A549 (cell line): ENCODE measurements at regions not wholly inside any gene's neighbourhood (a gene's known extent, or its start where the extent isn't known, plus 50 kb on each side); places are given as distances from the start of the nearest gene placed in this dataset.

Experiments used
- ATAC-seq, 2 experiments: fragments of 200-7000 bp in 1 of 2; fragments of >200 bp in 1 of 2; cut with Nextera tagmentation in 1 of 2; cut with Tn5 transposase in 1 of 2; 3 replicates each; pipeline versions ENCODE4 v1.8.0 to v1.9.1; 2018 to 2020; ENCODE audit warnings: mild to moderate bottlenecking in 1 of 2, moderate library complexity in 1 of 2
- CTCF ChIA-PET: fragments of 300-600 bp; sonication (Branson Sonifier 250); formaldehyde crosslinking; extraction: SDS; loops from one replicate; lab custom pipeline; 2021; ENCODE audit warnings: antibody characterized with exemption, inconsistent platforms; lab: Yijun Ruan, JAX
- POLR2A ChIA-PET: fragments of 350-600 bp; formaldehyde crosslinking; extraction: SDS; loops from one replicate; lab custom pipeline; 2021; ENCODE audit warnings: antibody characterized with exemption, inconsistent platforms; lab: Yijun Ruan, JAX
- DNase-seq, 2 experiments: peaks; one replicate each; pipeline versions ENCODE4 v3.0.0 to v3.0.0-alpha.2; 2011 to 2016; ENCODE audit warnings: low read depth in 1 of 2, low spot score in 1 of 2
- FAIRE-seq: peaks from 2 replicates; lab custom pipeline; 2011; peaks lifted over from hg19 to GRCh38; lab: Jason Lieb, UNC
- H3K27ac ChIP-seq, 2 experiments: fragments of >200 bp; sonication (Bioruptor Twin); formaldehyde crosslinking; 3 replicates each; pipeline ENCODE4 v1.5.1; 2016 to 2017
- H3K4me1 ChIP-seq: fragments of >200 bp; sonication (Bioruptor Twin); formaldehyde crosslinking; 3 replicates; pipeline ENCODE4 v1.6.1; 2016
- H3K4me2 ChIP-seq: fragments of >200 bp; sonication (Bioruptor Twin); formaldehyde crosslinking; 3 replicates; pipeline ENCODE4 v1.6.1; 2016
- H3K4me3 ChIP-seq: fragments of >200 bp; sonication (Bioruptor Twin); formaldehyde crosslinking; 3 replicates; pipeline ENCODE4 v1.5.1; 2016
- H3K9me3 ChIP-seq: fragments of >200 bp; sonication (Bioruptor Twin); formaldehyde crosslinking; 3 replicates; pipeline ENCODE4 v1.6.1; 2016
- ATOH8 ChIP-seq: fragments of 250-450 bp; sonication (Bioruptor Pico); IDR thresholded peaks from 2 replicates; pipeline ENCODE4 v1.5.0; 2020; ENCODE audit warnings: low read depth, mild to moderate bottlenecking, moderate library complexity
- CBX8 ChIP-seq: fragments of 200-600 bp; sonication (generic); IDR thresholded peaks from 2 replicates; pipeline ENCODE4 v1.6.1; 2016
- CHD2 ChIP-seq: fragments of 150-350 bp; IDR thresholded peaks from 2 replicates; pipeline ENCODE4 v1.6.1; 2014; ENCODE audit warnings: low read length; ENCODE audit not compliant: partially characterized antibody
- ELK1 ChIP-seq: fragments of 150-350 bp; IDR thresholded peaks from 2 replicates; pipeline ENCODE4 v1.6.1; 2014; ENCODE audit warnings: low read depth, mild to moderate bottlenecking, low read length
- EP300 ChIP-seq, 2 experiments: fragments of >200 bp; sonication (Bioruptor Twin); formaldehyde crosslinking; IDR thresholded peaks; 2 replicates in 1 of 2; 3 replicates in 1 of 2; pipeline ENCODE4 v1.6.1; 2016 to 2017
- FOSB ChIP-seq: fragments of 250-450 bp; sonication (Bioruptor Pico); IDR thresholded peaks from 2 replicates; pipeline ENCODE4 v1.5.0; 2020; ENCODE audit warnings: mild to moderate bottlenecking, moderate library complexity
- FOXS1 ChIP-seq: fragments of 250-450 bp; sonication (Bioruptor Pico); IDR thresholded peaks from 2 replicates; pipeline ENCODE4 v1.5.0; 2020; ENCODE audit warnings: mild to moderate bottlenecking, moderate library complexity
- HDAC2 ChIP-seq: fragments of 200-600 bp; sonication (generic); IDR thresholded peaks from 2 replicates; pipeline ENCODE4 v1.6.1; 2016
- HOXB13 ChIP-seq: fragments of 250-450 bp; sonication (Bioruptor Pico); IDR thresholded peaks from 2 replicates; pipeline ENCODE4 v1.5.0; 2020; ENCODE audit warnings: low read depth, mild to moderate bottlenecking, moderate library complexity
- JUN ChIP-seq, 2 experiments: fragments of >200 bp; sonication (Bioruptor Twin); formaldehyde crosslinking; IDR thresholded peaks; 2 replicates in 1 of 2; 3 replicates in 1 of 2; pipeline ENCODE4 v1.6.1; 2016 to 2017
- KDM1A ChIP-seq: fragments of 200-600 bp; sonication (generic); IDR thresholded peaks from 2 replicates; pipeline ENCODE4 v1.6.1; 2016; ENCODE audit warnings: low read depth, mild to moderate bottlenecking
- MAX ChIP-seq: IDR thresholded peaks from 2 replicates; pipeline ENCODE4 v1.6.1; 2012
- MAZ ChIP-seq: fragments of 150-350 bp; IDR thresholded peaks from 2 replicates; pipeline ENCODE4 v1.6.1; 2014; ENCODE audit warnings: antibody characterized with exemption, low read depth, low read length, borderline replicate concordance
- MYC ChIP-seq: IDR thresholded peaks from 2 replicates; pipeline ENCODE4 v1.6.1; 2012; ENCODE audit warnings: mild to moderate bottlenecking, inconsistent platforms, low read length, improper control_type of control experiment, borderline replicate concordance
- NFE2L2 ChIP-seq: fragments of 150-350 bp; conservative IDR thresholded peaks from 2 replicates; pipeline ENCODE4 v1.6.1; 2014; ENCODE audit warnings: low read length
- NPAS2 ChIP-seq: fragments of 250-450 bp; sonication (Bioruptor Pico); IDR thresholded peaks from 2 replicates; pipeline ENCODE4 v1.8.0; 2022; ENCODE audit warnings: mild to moderate bottlenecking, moderate library complexity, borderline replicate concordance
- PBX3 ChIP-seq: IDR thresholded peaks from 2 replicates; pipeline ENCODE4 v1.6.1; 2012
- PHF8 ChIP-seq: fragments of 200-600 bp; sonication (generic); IDR thresholded peaks from 2 replicates; pipeline ENCODE4 v1.6.1; 2016; ENCODE audit warnings: low read depth, mild to moderate bottlenecking, antibody characterized with exemption, moderate library complexity, borderline replicate concordance
- REST ChIP-seq: fragments of 200-600 bp; sonication (generic); IDR thresholded peaks from 2 replicates; pipeline ENCODE4 v1.6.1; 2016; ENCODE audit warnings: antibody characterized with exemption, mild to moderate bottlenecking, moderate library complexity
- RFX5 ChIP-seq: fragments of 450-650 bp; IDR thresholded peaks from 2 replicates; pipeline ENCODE4 v1.7.1; 2014; ENCODE audit warnings: antibody characterized with exemption, mild to moderate bottlenecking, moderate library complexity
- SMC3 ChIP-seq: fragments of >200 bp; sonication (Bioruptor Twin); formaldehyde crosslinking; IDR thresholded peaks from 3 replicates; pipeline ENCODE4 v1.6.1; 2018; ENCODE audit warnings: inconsistent platforms
- SREBF2 ChIP-seq: fragments of 450-650 bp; IDR thresholded peaks from 2 replicates; pipeline ENCODE4 v1.6.1; 2014; ENCODE audit warnings: mild to moderate bottlenecking, moderate library complexity
- USF2 ChIP-seq: fragments of 450-650 bp; IDR thresholded peaks from 2 replicates; pipeline ENCODE4 v1.6.1; 2014; ENCODE audit warnings: antibody characterized with exemption
- ZFP36 ChIP-seq: fragments of 450-650 bp; IDR thresholded peaks from 2 replicates; pipeline ENCODE4 v1.6.1; 2014; ENCODE audit warnings: borderline replicate concordance; ENCODE audit not compliant: partially characterized antibody
- ZNF302 ChIP-seq: fragments of 250-450 bp; sonication (Bioruptor Pico); IDR thresholded peaks from 2 replicates; pipeline ENCODE4 v1.9.0; 2021; ENCODE audit warnings: inconsistent platforms, mild to moderate bottlenecking, moderate library complexity
- ZSCAN20 ChIP-seq: fragments of 250-450 bp; sonication (Bioruptor Pico); IDR thresholded peaks from 2 replicates; pipeline ENCODE4 v1.8.0; 2022; ENCODE audit warnings: mild to moderate bottlenecking, moderate library complexity
- WGBS: methylation state at CpG from one replicate; pipeline ENCODE4 v1.1.6; 2017; ENCODE audit errors: missing lambda C conversion rate; 5-methylcytosine and 5-hydroxymethylcytosine counted together

GRCh38 chr11:19565639-19566038 lies 147.0 kb upstream of the NAV2 start:
- no peak overlapping the region for H3K27ac ChIP-seq
- H3K4me2 ChIP-seq = no peak overlapping the region
- ChIA-PET POLR2A (no interaction called here), CTCF (interaction anchor here (1.0 to 18.0 kb wide), 23 partner anchors 8 to 788 kb away, joined by 3 to 296 read pairs (median 4); partner anchors contain the start of gene NAV2)
- DNase-seq (no peak), FAIRE-seq (no peak), ATAC-seq (no peak)
- WGBS = 90% methylated on average over 7 of the region's 7 CpGs
- TF ChIP-seq ELK1 = no peak
- TF ChIP-seq SMC3 = no peak
- no peak for TF ChIP-seq RFX5
- TF ChIP-seq CHD2 = no peak
- no peak for TF ChIP-seq ZFP36
- no peak for TF ChIP-seq ATOH8
- TF ChIP-seq KDM1A = no peak
- no peak for TF ChIP-seq EP300 (IDR thresholded peaks at IDR 0.05)
- TF ChIP-seq NFE2L2 = no peak
- no peak for TF ChIP-seq REST
- no peak for TF ChIP-seq FOSB (CRISPR knock-in tag)
- H3K4me1 ChIP-seq = 0 out of 3 replicates have a peak, but pooled peaks cover 4% of the 10 kb centered on the region
- peaks cover 3% of the 10 kb centered on the region; the same call in 1 of the 3 replicates for H3K9me3 ChIP-seq
- H3K4me3 ChIP-seq = no peak overlapping the region

- FAIRE-seq = no peak
- ATAC-seq = no peak
- Histone ChIP-seq H3K9me3 (no peaks in the 10 kb centered on the region), H3K4me3 (no peak overlapping the region), H3K4me2 (no peak overlapping the region), H3K4me1 (0 out of 3 replicates have a peak, but pooled peaks cover 4% of the 10 kb centered on the region), H3K27ac (no peak overlapping the region)
- 69% methylated on average over 4 of the region's 4 CpGs for WGBS
- POLR2A ChIA-PET = no interaction called here
- CTCF ChIA-PET = interaction anchor here (0.6 to 18.0 kb wide), 15 partner anchors 10 to 602 kb away, joined by 3 to 296 read pairs (median 10); no protein-coding TSS in a partner anchor
- TF ChIP-seq MAX (no peak), USF2 (no peak), PHF8 (no peak), HDAC2 (no peak), ZNF302 (CRISPR knock-in tag) (no peak), ZFP36 (no peak), SREBF2 (no peak), MYC (no peak), HOXB13 (CRISPR knock-in tag) (no peak), NFE2L2 (no peak), PBX3 (no peak), JUN (IDR thresholded peaks at IDR 0.05) (no peak), RFX5 (no peak), SMC3 (no peak), NPAS2 (no peak), FOXS1 (CRISPR knock-in tag) (no peak), ZSCAN20 (CRISPR knock-in tag) (no peak), MAZ (no peak), CBX8 (no peak)
- no peak for DNase-seq
Measured at GRCh38 chr11:19562156-19562555, 150.5 kb upstream of the NAV2 start.
